UCSD-AML1 (cell line): ENCODE measurements at regions not wholly inside any gene's neighbourhood (a gene's known extent, or its start where the extent isn't known, plus 50 kb on each side); places are given as distances from the start of the nearest gene placed in this dataset.
"Not testable (repeated sequence)": the region's sequence is repeated elsewhere in the genome, so short reads cannot be mapped to it uniquely, and the experiment has no call there.

ENCODE experiments used
- DNase-seq: peaks from one replicate; lab custom pipeline; 2025; ENCODE audit not compliant: unreplicated experiment; lab: John Stamatoyannopoulos, UW

DNA sequence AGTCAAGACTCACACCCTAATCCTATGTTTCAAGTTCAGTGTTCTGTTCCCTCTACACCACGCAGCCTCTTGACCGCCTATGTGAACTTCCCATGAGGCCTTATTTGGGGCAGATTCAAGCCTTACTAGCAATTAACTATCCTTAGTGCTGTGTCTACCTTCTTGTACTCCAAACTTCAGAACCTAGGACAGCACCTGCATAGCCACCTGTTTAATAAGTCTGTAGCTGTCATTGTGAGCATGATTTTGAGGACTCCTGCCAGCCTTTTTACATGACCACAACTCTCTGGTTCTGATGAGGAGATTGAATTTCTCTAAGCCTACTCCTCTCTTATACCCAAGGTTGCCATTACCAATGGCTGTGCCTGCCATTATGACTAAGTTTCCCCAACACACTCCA, 50.8 kb upstream of the PCSK1 start:
- DNase-seq = no peak

DNA sequence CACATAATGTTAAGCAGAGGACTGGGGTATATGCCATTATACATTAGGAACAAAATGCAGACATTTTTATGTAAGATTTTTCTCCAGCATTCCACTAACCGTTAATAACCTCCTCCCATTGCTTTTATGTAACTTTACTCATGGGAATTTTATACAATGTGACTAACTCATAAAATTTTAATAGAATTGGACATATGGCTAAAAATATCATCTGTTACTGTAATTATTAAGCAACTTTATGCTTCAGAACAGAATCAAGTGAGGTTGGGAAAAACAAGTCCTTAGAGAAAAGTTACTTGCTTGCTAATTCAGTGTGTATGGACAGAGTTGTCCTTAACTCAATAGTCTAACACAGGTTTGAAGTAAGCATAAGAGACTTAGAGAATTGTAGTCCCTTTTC, 54.8 kb upstream of the PCSK1 start:
- no peak for DNase-seq

GRCh38 chr5:96489532-96489931, 56.5 kb upstream of the PCSK1 start:
- DNase-seq = no peak

- no peak for DNase-seq
These were observed 59.5 kb upstream of the PCSK1 start for GRCh38 chr5:96492459-96493047.

DNA sequence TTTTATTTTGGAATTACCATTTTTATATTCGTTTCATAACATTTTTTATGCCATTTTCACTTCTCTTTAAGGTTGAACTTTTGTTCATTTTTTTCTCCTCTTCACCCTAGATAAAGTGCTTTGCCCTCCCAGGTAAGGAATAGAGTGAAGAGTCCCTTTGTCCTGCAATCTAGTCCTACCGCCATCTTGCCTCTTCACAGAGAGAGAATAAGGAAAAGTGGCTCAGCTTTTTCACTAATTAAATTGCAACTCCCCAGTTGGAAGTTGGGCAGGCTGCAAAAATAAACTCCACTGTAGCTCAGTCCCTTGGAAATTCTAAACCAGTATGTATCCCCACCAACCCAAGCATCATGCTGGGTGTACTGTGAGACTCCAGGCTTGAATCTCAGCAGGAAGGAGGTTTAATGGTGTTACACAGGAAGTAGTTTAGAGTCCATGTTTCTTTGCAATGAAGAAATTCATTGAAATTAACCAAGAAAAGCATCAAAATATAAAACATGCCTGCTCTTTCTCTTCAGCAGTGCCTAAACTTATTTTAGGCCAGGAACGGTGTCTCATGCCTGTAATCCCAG, 60.3 kb upstream of the PCSK1 start:
- DNase-seq = no peak

GRCh38 chr5:96495412-96495811, 62.4 kb upstream of the PCSK1 start:
- not testable (repeated sequence) for DNase-seq

DNA sequence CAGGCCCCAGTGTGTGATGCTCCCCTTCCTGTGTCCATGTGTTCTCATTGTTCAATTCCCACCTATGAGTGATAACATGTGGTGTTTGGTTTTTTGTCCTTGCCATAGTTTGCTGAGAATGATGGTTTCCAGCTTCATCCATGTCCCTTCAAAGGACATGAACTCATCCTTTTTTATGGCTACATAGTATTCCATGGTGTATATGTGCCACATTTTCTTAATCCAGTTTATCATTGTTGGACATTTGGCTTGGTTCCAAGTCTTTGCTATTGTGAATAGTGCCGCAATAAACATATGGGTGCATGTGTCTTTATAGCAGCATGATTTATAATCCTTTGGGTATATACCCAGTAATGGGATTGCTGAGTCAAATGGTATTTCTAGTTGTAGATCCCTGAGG, 64.0 kb upstream of the PCSK1 start:
- DNase-seq = not testable (repeated sequence)

DNA sequence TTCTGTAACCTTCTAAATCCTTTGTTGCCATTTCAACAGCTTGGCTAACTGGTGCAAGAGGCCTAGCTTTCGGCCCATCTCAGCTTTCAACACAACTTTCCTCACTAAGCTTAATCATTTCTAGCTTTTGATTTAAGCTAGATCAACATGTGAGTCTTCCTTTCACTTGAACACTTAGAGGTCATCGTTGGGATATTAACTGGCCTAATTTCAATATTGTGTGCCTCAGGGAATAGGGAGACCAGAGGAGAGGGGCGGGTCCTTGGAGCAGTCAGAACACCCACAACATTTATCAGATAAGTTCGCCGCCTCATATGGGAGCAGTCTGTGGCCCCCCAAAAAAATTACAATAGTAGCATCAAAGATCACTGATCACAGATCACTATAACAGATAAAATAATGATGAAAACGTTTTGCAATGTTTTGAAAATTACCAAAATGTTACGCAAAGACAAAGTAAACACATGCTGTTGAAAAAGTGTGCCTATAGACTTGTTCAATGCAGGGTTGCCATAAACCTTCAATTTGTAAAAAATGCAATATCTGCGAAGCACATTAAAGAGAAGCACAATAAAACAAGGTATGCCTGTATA, 66.8 kb upstream of the PCSK1 start:
- DNase-seq = no peak

DNA sequence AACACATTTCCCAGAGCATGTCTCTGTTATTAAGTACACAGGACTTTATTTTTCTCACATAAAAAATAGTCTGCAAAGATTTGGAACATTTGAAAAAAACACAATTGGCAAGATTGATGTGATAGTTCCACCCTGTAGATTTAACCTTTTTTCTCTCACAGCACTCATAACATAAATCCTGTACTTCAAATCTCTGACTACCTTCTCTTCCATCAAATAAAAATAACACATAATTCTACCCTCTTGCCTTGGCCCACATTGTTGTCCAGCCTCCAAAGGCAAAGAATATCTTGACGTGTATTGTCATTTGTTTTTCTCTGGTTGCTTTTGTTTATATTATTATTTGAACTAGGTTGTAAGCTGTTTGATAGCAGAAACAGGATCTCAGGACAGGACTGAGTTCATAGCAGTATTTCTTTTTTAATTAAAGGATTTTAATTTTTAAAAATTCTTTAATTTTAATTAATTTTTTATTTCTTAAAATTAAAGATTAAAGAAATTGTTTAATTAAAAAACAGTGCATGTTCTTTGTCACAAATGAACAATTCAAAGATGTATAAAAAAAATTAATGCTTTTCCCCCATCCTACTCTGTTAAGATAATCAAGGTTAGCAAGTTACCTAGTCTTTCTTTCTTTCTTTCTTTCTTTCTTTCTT, 69.1 kb upstream of the PCSK1 start:
- no peak for DNase-seq

DNA sequence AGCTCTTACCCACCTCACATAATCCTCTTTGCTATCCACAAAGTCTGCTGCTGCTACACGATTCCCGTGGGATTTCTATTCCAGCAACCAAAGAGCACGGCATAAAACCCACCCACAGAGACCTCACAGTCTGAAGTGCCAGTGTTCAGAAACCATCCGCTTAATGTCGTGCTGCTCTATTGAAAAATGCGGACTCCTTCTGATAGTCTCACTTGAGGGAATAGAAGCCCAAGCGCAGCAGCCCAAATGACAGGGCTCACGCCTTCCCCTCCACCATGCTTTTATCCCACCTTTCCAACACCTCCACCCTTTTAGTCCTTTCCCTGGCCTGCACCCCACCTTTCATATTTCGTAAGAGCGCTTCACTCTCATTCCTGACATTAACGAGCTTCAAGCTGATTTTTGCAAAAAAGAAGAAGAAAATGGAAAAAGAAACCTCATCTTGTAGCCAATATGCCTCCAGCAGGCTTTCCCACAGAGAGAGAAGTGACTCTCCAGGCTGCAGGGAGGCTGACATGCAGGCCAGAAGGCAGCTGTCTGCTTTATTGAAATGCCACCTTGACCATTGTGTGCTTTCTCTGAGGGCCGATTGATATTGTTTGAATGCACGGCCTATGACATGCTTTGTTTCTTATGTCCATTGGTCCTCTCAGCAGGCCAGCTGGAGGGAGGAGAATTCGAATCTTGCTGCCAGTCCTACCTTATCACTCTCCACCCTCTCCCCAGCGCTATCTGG, 70.6 kb upstream of the PCSK1 start:
- no peak for DNase-seq

DNA sequence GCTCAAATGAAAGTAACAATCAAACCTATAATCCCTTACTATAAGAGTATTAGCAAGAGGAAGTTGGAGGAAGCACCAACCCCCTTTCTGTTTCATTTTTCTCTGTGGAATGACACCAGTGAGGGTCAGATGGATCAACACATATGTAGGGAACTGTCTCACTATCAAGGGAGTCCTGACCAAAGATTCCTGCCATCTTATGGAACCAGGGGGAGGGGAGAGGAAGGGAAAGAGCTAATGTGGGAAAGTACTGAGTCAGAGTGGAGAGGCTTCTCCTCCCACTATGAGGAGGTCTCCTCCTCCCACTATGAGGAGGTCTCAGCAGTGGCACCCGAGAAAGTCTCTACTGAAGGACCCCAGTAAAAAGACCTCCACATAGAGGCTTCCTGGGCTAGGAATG, 73.3 kb upstream of the PCSK1 start:
- no peak for DNase-seq

DNA sequence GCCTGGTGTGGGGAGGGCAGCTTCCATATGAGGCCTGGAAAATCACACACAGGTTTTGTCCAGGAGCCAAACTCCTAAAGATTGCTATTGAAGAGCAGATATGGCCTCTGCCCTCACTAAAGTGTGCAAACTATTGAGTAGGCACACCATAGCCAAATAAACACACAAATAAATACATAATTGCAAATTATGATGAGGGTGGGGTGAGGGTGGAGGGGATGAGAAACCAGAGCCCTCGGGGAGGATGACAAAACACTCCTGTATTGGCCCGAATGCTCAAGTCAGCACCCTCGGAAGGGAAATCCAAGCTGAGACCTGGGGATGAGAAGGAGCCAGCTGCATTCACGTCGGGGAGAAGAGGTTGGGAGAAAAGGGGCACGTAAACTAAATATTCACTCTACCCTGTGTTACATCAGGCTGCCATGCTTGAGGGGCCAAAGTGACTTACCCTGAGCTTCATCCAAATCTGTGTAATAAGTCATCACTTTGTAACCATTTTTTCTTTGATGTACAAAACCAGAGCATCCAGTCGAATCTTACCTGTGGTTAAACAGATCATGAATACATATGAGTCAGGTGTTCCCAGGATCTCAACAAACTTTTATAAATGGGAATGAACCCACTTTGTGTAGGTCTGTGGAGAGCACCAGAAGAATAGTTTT, 73.9 kb upstream of the PCSK1 start:
- no peak for DNase-seq

GRCh38 chr5:96509316-96509715, 76.3 kb upstream of the PCSK1 start:
- DNase-seq = no peak

DNA sequence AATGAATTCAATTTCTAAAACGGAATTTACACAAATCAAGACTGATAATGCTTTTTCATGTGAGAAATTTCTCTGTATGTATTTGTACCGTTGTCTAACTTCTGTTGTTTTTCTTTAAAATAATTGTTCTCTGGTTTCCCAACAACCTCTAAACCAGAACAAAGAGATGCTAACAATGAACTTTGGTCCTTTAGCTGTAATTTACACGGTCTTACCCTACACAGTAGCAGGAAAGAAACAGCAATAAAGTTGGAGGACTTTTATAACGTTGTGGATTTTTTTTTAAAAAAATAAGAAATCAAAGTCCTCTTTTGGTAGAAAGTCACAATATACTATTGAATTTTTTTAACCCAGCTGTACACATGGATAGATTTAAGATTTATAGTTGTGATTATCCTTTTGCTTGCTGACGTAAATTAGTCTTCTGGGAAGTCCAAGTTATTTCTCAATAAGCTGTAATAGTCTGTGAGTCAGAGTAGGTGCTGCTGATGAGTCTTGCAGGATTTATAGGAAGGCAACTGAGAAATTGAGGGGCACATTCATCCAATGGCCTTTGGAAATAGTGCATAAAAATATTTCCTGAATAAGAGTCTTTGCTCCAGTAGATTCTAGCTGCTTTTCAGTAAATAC, 76.8 kb upstream of the PCSK1 start:
- DNase-seq = no peak

- no peak for DNase-seq
These were observed 83.6 kb upstream of the PCSK1 start for GRCh38 chr5:96516631-96517071.

DNA sequence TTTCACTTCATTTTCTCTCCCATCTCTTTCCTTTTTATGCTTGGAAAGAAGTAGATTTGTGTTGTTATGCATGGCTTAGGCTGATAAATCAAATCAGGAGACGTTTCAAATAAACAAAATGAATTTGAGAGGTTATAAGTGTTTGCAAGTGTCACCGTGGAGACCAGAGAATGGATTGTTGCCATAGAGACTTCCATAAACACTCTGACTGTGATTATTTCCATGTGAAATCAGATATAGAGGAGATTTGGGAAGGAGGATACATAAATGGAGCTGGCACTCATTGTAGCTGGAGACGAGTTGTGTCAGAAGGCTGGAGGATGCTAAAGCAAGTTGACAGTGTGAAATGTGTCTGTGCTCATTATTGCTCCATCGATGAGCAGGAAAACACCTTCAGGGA, 84.2 kb upstream of the PCSK1 start:
- DNase-seq = no peak

GRCh38 chr5:96520345-96520744, 87.3 kb upstream of the PCSK1 start:
- no peak for DNase-seq

GRCh38 chr5:96522635-96523355, 89.7 kb upstream of the PCSK1 start:
- no peak for DNase-seq

- DNase-seq = no peak
These were observed 95.0 kb upstream of the PCSK1 start for GRCh38 chr5:96527768-96528661.
